Right lung (tissue), 2 donors: ENCODE measurements at regions not wholly inside any gene's neighbourhood (a gene's known extent, or its start where the extent isn't known, plus 50 kb on each side); places are given as distances from the start of the nearest gene placed in this dataset.
A peak's percentile ranks its signal among the peaks of the same experiment; 100 is the strongest.
"Not testable (repeated sequence)": the region's sequence is repeated elsewhere in the genome, so short reads cannot be mapped to it uniquely, and the experiment has no call there.

Experiments
- DNase-seq, 2 donors: peaks; one replicate each; pipeline ENCODE4 v3.0.0-alpha.2; 2013

GRCh38 chr7:109632890-109633289 lies 1063.2 kb downstream of the DNAJB9 start:
- not testable (repeated sequence) for DNase-seq

- DNase-seq = no peak
Observed at GRCh38 chr7:109635374-109635773, 1065.7 kb downstream of the DNAJB9 start.

GRCh38 chr7:109637428-109637990 lies 1067.8 kb downstream of the DNAJB9 start:
- DNase-seq = peak; percentile 20 to 24

- no peak for DNase-seq
Observed at GRCh38 chr7:109638321-109638720, 1068.6 kb downstream of the DNAJB9 start.

GRCh38 chr7:109639561-109639960 lies 1069.9 kb downstream of the DNAJB9 start:
- DNase-seq = no peak

GRCh38 chr7:109641445-109641844 lies 1071.8 kb downstream of the DNAJB9 start:
- DNase-seq = no peak

- no peak for DNase-seq
Observed at GRCh38 chr7:109646124-109646523, 1076.5 kb downstream of the DNAJB9 start.

GRCh38 chr7:109646594-109646993 lies 1076.9 kb downstream of the DNAJB9 start:
- DNase-seq = not testable (repeated sequence)

GRCh38 chr7:109647263-109647662 lies 1077.6 kb downstream of the DNAJB9 start:
- not testable (repeated sequence) for DNase-seq

- DNase-seq = no peak
Observed at GRCh38 chr7:109659261-109659660, 1089.6 kb downstream of the DNAJB9 start.

- no peak for DNase-seq
Observed at GRCh38 chr7:109660401-109660800, 1090.7 kb downstream of the DNAJB9 start.

GRCh38 chr7:109663806-109664205 lies 1094.1 kb downstream of the DNAJB9 start:
- no peak for DNase-seq

- DNase-seq = not testable (repeated sequence)
Observed at GRCh38 chr7:109687269-109687668, 1117.6 kb downstream of the DNAJB9 start.

GRCh38 chr7:109692613-109693012 lies 1122.9 kb downstream of the DNAJB9 start:
- not testable (repeated sequence) for DNase-seq

GRCh38 chr7:109694149-109695071 lies 1124.7 kb downstream of the DNAJB9 start:
- DNase-seq = peak; percentile 59 to 60

- DNase-seq = no peak
Observed at GRCh38 chr7:109695419-109695818, 1125.7 kb downstream of the DNAJB9 start.

- no peak for DNase-seq
Observed at GRCh38 chr7:109696723-109697122, 1127.0 kb downstream of the DNAJB9 start.

GRCh38 chr7:109699661-109700060 lies 1130.0 kb downstream of the DNAJB9 start:
- DNase-seq = no peak

- DNase-seq = no peak
Observed at GRCh38 chr7:109713366-109713765, 1143.7 kb downstream of the DNAJB9 start.

GRCh38 chr7:109719359-109719758 lies 1149.7 kb downstream of the DNAJB9 start:
- DNase-seq = not testable (repeated sequence)

GRCh38 chr7:109734601-109735000 lies 1164.9 kb downstream of the DNAJB9 start:
- DNase-seq = peak; percentile 11

GRCh38 chr7:109735881-109736280 lies 1166.2 kb downstream of the DNAJB9 start:
- no peak for DNase-seq
